ENCODE measurements at regions not wholly inside any gene's neighbourhood (a gene's known extent, or its start where the extent isn't known, plus 50 kb on each side); places are given as distances from the start of the nearest gene placed in this dataset.

- Histone ChIP-seq H3K36me3 (no peaks in the 10 kb centered on the region), H3K4me1 (no peaks in the 10 kb centered on the region), H3K27me3 (no peaks in the 10 kb centered on the region), H3K4me2 (no peak overlapping the region), H3K27ac (no peak overlapping the region), H3K9me3 (no peaks in the 10 kb centered on the region), H4K20me1 (no peaks in the 10 kb centered on the region), H3K4me3 (no peak overlapping the region), H3K9ac (no peak overlapping the region)
- TF ChIP-seq Cebpa-rat (IDR thresholded peaks at IDR 0.05), result no peak
Measured at GRCh38 chr2:225995796-225996461, 596.4 kb downstream of the NYAP2 start.

- Histone ChIP-seq H4K20me1 (no peaks in the 10 kb centered on the region), H3K4me2 (no peak overlapping the region), H3K36me3 (no peaks in the 10 kb centered on the region), H3K4me1 (no peaks in the 10 kb centered on the region), H3K9me3 (no peaks in the 10 kb centered on the region), H3K27ac (no peak overlapping the region), H3K9ac (no peak overlapping the region), H3K4me3 (no peak overlapping the region), H3K27me3 (no peaks in the 10 kb centered on the region)
- no peak for TF ChIP-seq Cebpa-rat (IDR thresholded peaks at IDR 0.05)
Measured at GRCh38 chr2:225994748-225995405, 595.4 kb downstream of the NYAP2 start.

- H3K4me3 ChIP-seq, result no peak overlapping the region
- no peak overlapping the region for H3K4me2 ChIP-seq
- no peaks in the 10 kb centered on the region for H3K27me3 ChIP-seq
- no peaks in the 10 kb centered on the region for H3K9me3 ChIP-seq
- no peaks in the 10 kb centered on the region for H3K4me1 ChIP-seq
- no peak overlapping the region for H3K27ac ChIP-seq
- no peaks in the 10 kb centered on the region for H4K20me1 ChIP-seq
- no peak for TF ChIP-seq Cebpa-rat (IDR thresholded peaks at IDR 0.05)
- no peak overlapping the region for H3K9ac ChIP-seq
- no peaks in the 10 kb centered on the region for H3K36me3 ChIP-seq
Measured at GRCh38 chr2:225993430-225993829, 593.9 kb downstream of the NYAP2 start.

GRCh38 chr2:225989809-225990208 is 590.3 kb downstream of the NYAP2 start:
- Histone ChIP-seq H3K4me3 (no peak overlapping the region), H3K27me3 (no peaks in the 10 kb centered on the region), H3K27ac (no peak overlapping the region), H3K9me3 (no peaks in the 10 kb centered on the region), H3K4me2 (no peak overlapping the region), H3K9ac (no peak overlapping the region), H4K20me1 (no peaks in the 10 kb centered on the region), H3K4me1 (no peaks in the 10 kb centered on the region), H3K36me3 (no peaks in the 10 kb centered on the region)
- TF ChIP-seq Cebpa-rat (IDR thresholded peaks at IDR 0.05), result no peak

GRCh38 chr2:225980372-225980771 is 580.9 kb downstream of the NYAP2 start:
- H3K36me3 ChIP-seq, result no peaks in the 10 kb centered on the region
- H3K4me1 ChIP-seq, result no peaks in the 10 kb centered on the region
- H3K4me3 ChIP-seq, result no peak overlapping the region
- no peaks in the 10 kb centered on the region for H3K27me3 ChIP-seq
- no peak overlapping the region for H3K4me2 ChIP-seq
- TF ChIP-seq Cebpa-rat (IDR thresholded peaks at IDR 0.05), result no peak
- no peak overlapping the region for H3K9ac ChIP-seq
- H4K20me1 ChIP-seq, result no peaks in the 10 kb centered on the region
- no peak overlapping the region for H3K27ac ChIP-seq
- no peaks in the 10 kb centered on the region for H3K9me3 ChIP-seq

- Histone ChIP-seq H3K9ac (no peak overlapping the region), H3K27me3 (no peaks in the 10 kb centered on the region), H3K4me3 (no peak overlapping the region), H3K27ac (no peak overlapping the region), H3K9me3 (peaks cover 6% of the 10 kb centered on the region; the same call in 1 of the 2 replicates), H3K36me3 (no peaks in the 10 kb centered on the region), H3K4me1 (no peaks in the 10 kb centered on the region), H3K4me2 (no peak overlapping the region), H4K20me1 (no peaks in the 10 kb centered on the region)
- no peak for TF ChIP-seq Cebpa-rat (IDR thresholded peaks at IDR 0.05)
Measured at GRCh38 chr2:225971433-225971832, 571.9 kb downstream of the NYAP2 start.

GRCh38 chr2:225948903-225949302 is 549.4 kb downstream of the NYAP2 start:
- Histone ChIP-seq H3K9me3 (peaks cover 27% of the 10 kb centered on the region), H3K36me3 (no peaks in the 10 kb centered on the region), H4K20me1 (no peaks in the 10 kb centered on the region), H3K27me3 (no peaks in the 10 kb centered on the region), H3K27ac (no peak overlapping the region), H3K4me2 (no peak overlapping the region), H3K4me3 (no peak overlapping the region), H3K9ac (no peak overlapping the region), H3K4me1 (no peaks in the 10 kb centered on the region)
- TF ChIP-seq Cebpa-rat (IDR thresholded peaks at IDR 0.05), result no peak

- H3K27ac ChIP-seq, result no peak overlapping the region
- no peak for TF ChIP-seq Cebpa-rat (IDR thresholded peaks at IDR 0.05)
- H3K4me1 ChIP-seq, result no peaks in the 10 kb centered on the region
- H3K4me3 ChIP-seq, result no peak overlapping the region
- H3K9me3 ChIP-seq, result no peaks in the 10 kb centered on the region
- no peaks in the 10 kb centered on the region for H4K20me1 ChIP-seq
- H3K27me3 ChIP-seq, result no peaks in the 10 kb centered on the region
- H3K4me2 ChIP-seq, result no peak overlapping the region
- H3K9ac ChIP-seq, result no peak overlapping the region
- no peaks in the 10 kb centered on the region for H3K36me3 ChIP-seq
Measured at GRCh38 chr2:225938991-225939390, 539.5 kb downstream of the NYAP2 start.

GRCh38 chr2:225937625-225938187 is 538.2 kb downstream of the NYAP2 start:
- H3K27ac ChIP-seq, result no peak overlapping the region
- no peaks in the 10 kb centered on the region for H3K4me1 ChIP-seq
- H3K9me3 ChIP-seq, result no peaks in the 10 kb centered on the region
- H3K36me3 ChIP-seq, result no peaks in the 10 kb centered on the region
- no peak overlapping the region for H3K9ac ChIP-seq
- no peak overlapping the region for H3K4me2 ChIP-seq
- no peaks in the 10 kb centered on the region for H3K27me3 ChIP-seq
- no peaks in the 10 kb centered on the region for H4K20me1 ChIP-seq
- no peak for TF ChIP-seq Cebpa-rat (IDR thresholded peaks at IDR 0.05)
- H3K4me3 ChIP-seq, result no peak overlapping the region

GRCh38 chr2:225932811-225933413 is 533.4 kb downstream of the NYAP2 start:
- Histone ChIP-seq H3K36me3 (no peaks in the 10 kb centered on the region), H3K4me1 (no peaks in the 10 kb centered on the region), H3K4me2 (no peak overlapping the region), H3K27ac (no peak overlapping the region), H3K9ac (no peak overlapping the region), H3K27me3 (no peaks in the 10 kb centered on the region), H3K9me3 (no peaks in the 10 kb centered on the region), H4K20me1 (no peaks in the 10 kb centered on the region), H3K4me3 (no peak overlapping the region)
- no peak for TF ChIP-seq Cebpa-rat (IDR thresholded peaks at IDR 0.05)
